ENCODE measurements at regions not wholly inside any gene's neighbourhood (a gene's known extent, or its start where the extent isn't known, plus 50 kb on each side); places are given as distances from the start of the nearest gene placed in this dataset.

DNA sequence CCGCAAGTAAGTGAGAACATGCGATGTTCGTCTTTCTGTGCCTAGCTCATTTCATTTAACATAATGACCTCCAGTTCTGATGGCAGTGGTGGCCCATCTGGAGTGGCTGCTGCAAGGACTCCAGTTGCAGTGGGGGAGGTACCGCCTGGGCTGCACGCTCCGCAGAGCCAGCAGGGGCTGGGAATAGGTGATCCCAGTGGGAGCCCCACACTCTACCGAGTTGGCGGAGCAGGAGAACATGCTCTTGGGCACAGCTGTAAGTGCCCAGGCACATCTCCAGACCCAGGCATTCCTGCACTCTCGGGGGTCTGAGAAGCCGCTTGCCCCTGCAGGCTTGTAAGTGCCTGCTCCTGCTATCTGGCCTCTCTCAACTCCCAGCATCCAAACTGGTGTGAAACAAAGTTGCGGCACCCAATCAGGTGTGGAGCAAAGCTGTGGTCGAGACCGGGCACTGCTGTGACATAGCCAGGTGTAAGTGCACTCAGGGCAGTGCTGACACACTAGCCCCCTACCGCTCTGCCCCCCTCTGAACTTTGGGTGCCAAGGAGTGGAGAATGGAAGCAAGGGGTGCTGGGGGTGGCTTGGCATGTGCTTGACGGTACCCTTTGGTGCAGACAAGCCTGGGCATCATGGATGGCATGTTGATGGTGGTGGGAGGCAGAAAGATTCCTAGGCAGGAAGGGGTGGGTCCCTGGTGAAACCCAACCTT, 130.2 kb downstream of the HTR1B start:
- TF ChIP-seq, protein P1, sequence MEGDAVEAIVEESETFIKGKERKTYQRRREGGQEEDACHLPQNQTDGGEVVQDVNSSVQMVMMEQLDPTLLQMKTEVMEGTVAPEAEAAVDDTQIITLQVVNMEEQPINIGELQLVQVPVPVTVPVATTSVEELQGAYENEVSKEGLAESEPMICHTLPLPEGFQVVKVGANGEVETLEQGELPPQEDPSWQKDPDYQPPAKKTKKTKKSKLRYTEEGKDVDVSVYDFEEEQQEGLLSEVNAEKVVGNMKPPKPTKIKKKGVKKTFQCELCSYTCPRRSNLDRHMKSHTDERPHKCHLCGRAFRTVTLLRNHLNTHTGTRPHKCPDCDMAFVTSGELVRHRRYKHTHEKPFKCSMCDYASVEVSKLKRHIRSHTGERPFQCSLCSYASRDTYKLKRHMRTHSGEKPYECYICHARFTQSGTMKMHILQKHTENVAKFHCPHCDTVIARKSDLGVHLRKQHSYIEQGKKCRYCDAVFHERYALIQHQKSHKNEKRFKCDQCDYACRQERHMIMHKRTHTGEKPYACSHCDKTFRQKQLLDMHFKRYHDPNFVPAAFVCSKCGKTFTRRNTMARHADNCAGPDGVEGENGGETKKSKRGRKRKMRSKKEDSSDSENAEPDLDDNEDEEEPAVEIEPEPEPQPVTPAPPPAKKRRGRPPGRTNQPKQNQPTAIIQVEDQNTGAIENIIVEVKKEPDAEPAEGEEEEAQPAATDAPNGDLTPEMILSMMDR (IDR thresholded peaks at IDR 0.05; ENCODE audit: low read depth, low read length) = no peak
- H3K4me3 ChIP-seq (ENCODE audit: low read depth, low read length) = no peak overlapping the region
- H3K27me3 ChIP-seq (ENCODE audit: control insufficient read depth, insufficient read depth, low read length) = no peaks in the 10 kb centered on the region
- no peak for DNase-seq (ENCODE audit: low read depth, low spot score)
- CTCF ChIA-PET = no interaction called here
- H3K9me3 ChIP-seq (ENCODE audit: control insufficient read depth, insufficient read depth, low read length) = peaks cover 16% of the 10 kb centered on the region
- no peak overlapping the region for H3K27ac ChIP-seq (ENCODE audit: low read depth, low read length)
- POLR2A ChIA-PET = no interaction called here

DNA sequence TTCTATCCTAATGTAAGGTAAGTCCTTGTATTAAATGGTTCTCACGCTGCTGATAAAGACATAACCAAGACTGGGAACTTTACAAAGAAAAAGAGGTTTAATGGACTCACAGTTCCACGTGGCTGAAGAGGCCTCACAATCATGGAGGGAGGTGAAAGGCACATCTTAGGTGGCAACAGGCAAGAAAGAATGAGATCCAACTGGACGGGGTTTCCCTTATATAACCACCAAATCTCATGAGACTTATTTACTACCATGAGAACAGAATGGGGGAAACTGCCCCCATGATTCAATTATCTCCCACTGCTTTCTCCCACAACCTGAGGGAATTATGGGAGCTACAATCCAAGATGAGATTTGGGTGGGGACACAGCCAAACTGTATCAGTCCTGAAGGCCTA, 136.6 kb downstream of the HTR1B start:
- POLR2A ChIA-PET = no interaction called here
- TF ChIP-seq, protein P1 (IDR thresholded peaks at IDR 0.05; ENCODE audit: low read depth, low read length) = no peak
- DNase-seq (ENCODE audit: low read depth, low spot score) = no peak
- H3K27me3 ChIP-seq (ENCODE audit: control insufficient read depth, insufficient read depth, low read length) = no peaks in the 10 kb centered on the region
- H3K4me3 ChIP-seq (ENCODE audit: low read depth, low read length) = no peak overlapping the region
- H3K27ac ChIP-seq (ENCODE audit: low read depth, low read length) = no peak overlapping the region
- CTCF ChIA-PET = no interaction called here
- no peaks in the 10 kb centered on the region for H3K9me3 ChIP-seq (ENCODE audit: control insufficient read depth, insufficient read depth, low read length)

DNA sequence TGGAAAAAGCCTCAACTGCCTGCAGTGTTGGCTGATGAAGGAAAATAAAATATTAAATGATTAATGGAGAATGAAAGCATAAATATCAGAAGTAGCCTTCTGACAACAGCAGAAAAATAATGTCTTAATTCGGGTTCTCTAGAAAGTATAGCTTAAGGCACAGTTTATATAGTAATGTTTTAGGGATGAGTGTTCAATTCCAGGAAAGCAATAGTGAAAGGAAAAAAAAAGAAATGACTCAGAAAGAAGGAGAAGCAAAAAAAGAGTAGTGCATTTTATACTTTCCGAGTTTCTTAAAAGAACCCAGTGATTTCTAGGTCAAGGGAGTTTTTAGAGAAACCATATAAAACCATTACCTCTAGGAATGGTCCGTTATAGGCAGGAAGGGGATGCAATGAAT, 137.3 kb downstream of the HTR1B start:
- Histone ChIP-seq H3K27ac (ENCODE audit: low read depth, low read length) (no peak overlapping the region), H3K27me3 (ENCODE audit: control insufficient read depth, insufficient read depth, low read length) (no peaks in the 10 kb centered on the region), H3K4me3 (ENCODE audit: low read depth, low read length) (no peak overlapping the region), H3K9me3 (ENCODE audit: control insufficient read depth, insufficient read depth, low read length) (no peaks in the 10 kb centered on the region)
- DNase-seq (ENCODE audit: low read depth, low spot score) = no peak
- POLR2A ChIA-PET = no interaction called here
- CTCF ChIA-PET = no interaction called here
- TF ChIP-seq, protein P1 (IDR thresholded peaks at IDR 0.05; ENCODE audit: low read depth, low read length) = no peak

DNA sequence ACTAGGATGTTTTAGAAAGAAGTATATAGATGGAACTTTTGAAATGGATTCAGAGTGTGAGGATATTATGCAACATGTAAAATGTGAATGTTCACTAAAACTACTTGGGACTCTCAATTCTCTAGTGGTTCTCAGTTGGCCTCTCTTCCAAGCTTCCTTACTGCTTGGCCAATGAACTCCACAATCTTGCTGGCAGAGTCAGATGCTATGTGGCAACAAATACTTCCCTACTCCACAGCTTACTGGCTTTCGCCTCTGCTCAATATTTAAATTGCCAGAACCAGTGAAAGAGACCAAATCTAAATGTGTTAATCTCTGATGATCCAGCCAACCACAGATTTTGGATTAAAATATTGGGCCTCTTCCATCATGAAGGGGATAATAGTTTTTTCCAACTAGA, 138.4 kb downstream of the HTR1B start:
- TF ChIP-seq, protein P1 (IDR thresholded peaks at IDR 0.05; ENCODE audit: low read depth, low read length) = no peak
- CTCF ChIA-PET = no interaction called here
- H3K27me3 ChIP-seq (ENCODE audit: control insufficient read depth, insufficient read depth, low read length) = no peaks in the 10 kb centered on the region
- H3K9me3 ChIP-seq (ENCODE audit: control insufficient read depth, insufficient read depth, low read length) = no peaks in the 10 kb centered on the region
- no peak for DNase-seq (ENCODE audit: low read depth, low spot score)
- H3K27ac ChIP-seq (ENCODE audit: low read depth, low read length) = no peak overlapping the region
- H3K4me3 ChIP-seq (ENCODE audit: low read depth, low read length) = no peak overlapping the region
- POLR2A ChIA-PET = no interaction called here

DNA sequence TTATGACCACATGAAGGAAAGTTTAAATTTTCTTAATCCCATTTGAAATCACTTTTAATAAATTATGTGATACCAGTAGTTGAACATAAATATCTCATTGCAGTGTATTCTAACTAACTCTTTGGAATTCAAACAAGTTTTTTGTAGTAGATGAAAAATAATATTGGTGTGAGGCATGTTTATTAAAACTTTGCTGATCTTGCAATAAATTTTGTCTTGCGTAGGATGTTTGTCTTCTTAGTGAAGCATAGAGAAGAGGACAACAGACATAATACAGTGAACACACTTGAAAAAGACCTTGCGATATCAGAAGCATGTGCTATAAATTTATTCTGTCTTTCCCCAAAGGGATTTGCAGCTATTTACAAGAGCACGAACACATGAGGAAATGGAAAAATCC, 140.7 kb downstream of the HTR1B start:
- no peak for DNase-seq (ENCODE audit: low read depth, low spot score)
- H3K4me3 ChIP-seq (ENCODE audit: low read depth, low read length) = no peak overlapping the region
- ChIA-PET CTCF (no interaction called here), POLR2A (no interaction called here)
- no peaks in the 10 kb centered on the region for H3K27me3 ChIP-seq (ENCODE audit: control insufficient read depth, insufficient read depth, low read length)
- no peaks in the 10 kb centered on the region for H3K9me3 ChIP-seq (ENCODE audit: control insufficient read depth, insufficient read depth, low read length)
- H3K27ac ChIP-seq (ENCODE audit: low read depth, low read length) = no peak overlapping the region
- TF ChIP-seq, protein P1 (IDR thresholded peaks at IDR 0.05; ENCODE audit: low read depth, low read length) = no peak
